MCF 10A (cell line): ENCODE measurements at regions not wholly inside any gene's neighbourhood (a gene's known extent, or its start where the extent isn't known, plus 50 kb on each side); places are given as distances from the start of the nearest gene placed in this dataset.

Experiments used
- BruUV-seq: library from RNA; stranded (reverse); fragments of 400-500 nt; replicated peaks from 2 replicates; lab custom pipeline; 2021; lab: Mats Ljungman, UMichigan
- CTCF ChIA-PET: fragments of 300-600 bp; sonication (Branson Sonifier 250); formaldehyde crosslinking; extraction: SDS; loops from one replicate; lab custom pipeline; 2021; ENCODE audit warnings: antibody characterized with exemption, inconsistent platforms; lab: Yijun Ruan, JAX
- POLR2A ChIA-PET: fragments of 300-600, 350-650 bp; sonication (Branson Sonifier 250); formaldehyde crosslinking; extraction: SDS; loops from one replicate; lab custom pipeline; 2020; ENCODE audit warnings: antibody characterized with exemption, inconsistent platforms; lab: Yijun Ruan, JAX
- DNase-seq: peaks from one replicate; pipeline ENCODE4 v3.0.0-alpha.2; 2018; ENCODE audit not compliant: unreplicated experiment
- H3K27ac Mint-ChIP-seq: one replicate; pipeline ENCODE4 v1.8.0; 2022; ENCODE audit warnings: mild to moderate bottlenecking, low read depth, mixed read lengths; ENCODE audit not compliant: unreplicated experiment
- H3K27me3 Mint-ChIP-seq: one replicate; pipeline ENCODE4 v1.8.0; 2022; ENCODE audit warnings: mixed read lengths; ENCODE audit not compliant: insufficient read depth, unreplicated experiment
- H3K36me3 Mint-ChIP-seq: one replicate; pipeline ENCODE4 v1.8.0; 2022; ENCODE audit warnings: mild to moderate bottlenecking, moderate library complexity, mixed read lengths; ENCODE audit not compliant: insufficient read depth, unreplicated experiment
- H3K4me1 Mint-ChIP-seq: one replicate; pipeline ENCODE4 v1.8.0; 2022; ENCODE audit warnings: mixed read lengths; ENCODE audit not compliant: insufficient read depth, unreplicated experiment
- H3K4me3 Mint-ChIP-seq: one replicate; pipeline ENCODE4 v1.8.0; 2022; ENCODE audit warnings: mild to moderate bottlenecking, moderate library complexity, mixed read lengths; ENCODE audit not compliant: unreplicated experiment
- H3K9me3 Mint-ChIP-seq: one replicate; pipeline ENCODE4 v1.8.0; 2022; ENCODE audit warnings: mixed read lengths; ENCODE audit not compliant: unreplicated experiment
- CTCF ChIP-seq: fragments of 200-600 bp; IDR thresholded peaks from one replicate; pipeline ENCODE4 v1.8.0; 2022; ENCODE audit warnings: antibody characterized with exemption, mild to moderate bottlenecking; ENCODE audit not compliant: unreplicated experiment
- intact Hi-C: fragments of 100-400 bp; cut with micrococcal nuclease; formaldehyde crosslinking; loops from 2 replicates; pipeline ENCODE4 v1.14.1; 2022

- Mint-ChIP-seq H3K27me3 (no peaks in the 10 kb centered on the region), H3K27ac (no peak overlapping the region), H3K4me1 (peaks cover 9% of the 10 kb centered on the region), H3K36me3 (no peaks in the 10 kb centered on the region), H3K9me3 (peaks cover 8% of the 10 kb centered on the region), H3K4me3 (no peak overlapping the region)
- TF ChIP-seq CTCF, result no peak
- ChIA-PET POLR2A (no interaction called here), CTCF (no interaction called here)
- no TSS peak for BruUV-seq
- intact Hi-C loops, result no loop called here
- no peak for DNase-seq
Observed at GRCh38 chr21:25461725-25462124, 145.6 kb downstream of the MRPL39 start.

GRCh38 chr21:25459993-25460392 lies 147.3 kb downstream of the MRPL39 start:
- H3K27ac Mint-ChIP-seq, result no peak overlapping the region
- ChIA-PET CTCF (no interaction called here), POLR2A (no interaction called here)
- no peaks in the 10 kb centered on the region for H3K36me3 Mint-ChIP-seq
- no peak for DNase-seq
- H3K9me3 Mint-ChIP-seq, result peaks cover 8% of the 10 kb centered on the region
- TF ChIP-seq CTCF, result no peak
- intact Hi-C loops, result no loop called here
- no TSS peak for BruUV-seq
- H3K4me1 Mint-ChIP-seq, result peaks cover 10% of the 10 kb centered on the region
- H3K27me3 Mint-ChIP-seq, result no peaks in the 10 kb centered on the region
- H3K4me3 Mint-ChIP-seq, result no peak overlapping the region

- BruUV-seq, result no TSS peak
- POLR2A ChIA-PET, result no interaction called here
- CTCF ChIA-PET, result no interaction called here
- Mint-ChIP-seq H3K4me1 (peaks cover 10% of the 10 kb centered on the region), H3K27me3 (no peaks in the 10 kb centered on the region), H3K36me3 (no peaks in the 10 kb centered on the region), H3K27ac (no peak overlapping the region), H3K9me3 (peaks cover 8% of the 10 kb centered on the region), H3K4me3 (no peak overlapping the region)
- DNase-seq, result no peak
- intact Hi-C loops, result no loop called here
- TF ChIP-seq CTCF, result no peak
Observed at GRCh38 chr21:25459365-25459764, 147.9 kb downstream of the MRPL39 start.

- Mint-ChIP-seq H3K27ac (no peak overlapping the region), H3K27me3 (no peaks in the 10 kb centered on the region)
- POLR2A ChIA-PET, result no interaction called here
Observed at GRCh38 chr21:25458484-25458883, 148.8 kb downstream of the MRPL39 start.

More at GRCh38 chr21:25458484-25458883, 148.8 kb downstream of the MRPL39 start:
- no peak overlapping the region for H3K4me3 Mint-ChIP-seq
- peaks cover 8% of the 10 kb centered on the region for H3K9me3 Mint-ChIP-seq
- H3K4me1 Mint-ChIP-seq, result peaks cover 10% of the 10 kb centered on the region
- intact Hi-C loops, result no loop called here
- BruUV-seq, result no TSS peak
- no peak for TF ChIP-seq CTCF
- no peak for DNase-seq
- CTCF ChIA-PET, result no interaction called here
- H3K36me3 Mint-ChIP-seq, result no peaks in the 10 kb centered on the region
